ENCODE measurements at regions not wholly inside any gene's neighbourhood (a gene's known extent, or its start where the extent isn't known, plus 50 kb on each side); places are given as distances from the start of the nearest gene placed in this dataset.

DNA sequence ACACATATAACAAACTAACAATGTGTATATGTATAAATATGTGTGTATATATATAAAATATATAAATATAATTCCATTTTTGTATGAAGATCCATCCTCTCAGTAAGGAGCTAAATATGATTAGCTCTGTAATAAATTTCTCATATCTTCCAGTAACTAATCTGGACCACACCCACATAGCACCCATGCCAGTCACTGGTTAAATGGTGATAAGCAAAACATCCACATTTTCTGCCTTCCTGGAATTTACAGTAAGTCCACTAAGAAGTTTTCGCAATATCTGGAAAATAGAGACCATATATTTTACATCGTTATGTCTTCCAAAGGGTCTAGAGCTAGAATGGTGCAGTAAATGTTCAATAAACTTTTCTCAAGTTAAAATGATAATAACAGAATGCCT is 151.5 kb upstream of the STMND1 start:
- H4K20me1 ChIP-seq (ENCODE audit: control insufficient read depth, insufficient read depth): no peaks in the 10 kb centered on the region
- ChIA-PET CTCF (interaction anchor here (0.7 to 1.4 kb wide), 4 partner anchors 110 to 1731 kb away, joined by 3 read pairs; no protein-coding TSS in a partner anchor), RAD21 (ENCODE audit: unreplicated experiment) (no interaction called here), SMC1A (ENCODE audit: uncharacterized antibody, unreplicated experiment) (interaction anchor here (0.6 to 1.7 kb wide), 5 partner anchors 10 to 182 kb away, joined by 3 to 6 read pairs (median 3); no protein-coding TSS in a partner anchor), POLR2A (no interaction called here)
- H3K27ac ChIP-seq (ENCODE audit: control insufficient read depth, insufficient read depth): no peak overlapping the region
- FAIRE-seq: no peak
- H3K9ac ChIP-seq (ENCODE audit: control insufficient read depth, insufficient read depth, low read length): no peak overlapping the region
- no peak overlapping the region for H3K4me2 ChIP-seq (ENCODE audit: control insufficient read depth, insufficient read depth)
- H3K4me1 ChIP-seq (ENCODE audit: control insufficient read depth, insufficient read depth, low read length): no peaks in the 10 kb centered on the region
- H3K4me3 ChIP-seq: no peak overlapping the region
- no peak for TF ChIP-seq TAF1 (IDR thresholded peaks at IDR 0.05; ENCODE audit: borderline replicate concordance, low read depth, low read length)
- no peak for TF ChIP-seq HCFC1 (IDR thresholded peaks at IDR 0.05; ENCODE audit: low read length)
- no peak for TF ChIP-seq RAD51 (IDR thresholded peaks at IDR 0.05)
- no peak for TF ChIP-seq NR2F1 (conservative IDR thresholded peaks at IDR 0.05)
- TF ChIP-seq, protein P1, sequence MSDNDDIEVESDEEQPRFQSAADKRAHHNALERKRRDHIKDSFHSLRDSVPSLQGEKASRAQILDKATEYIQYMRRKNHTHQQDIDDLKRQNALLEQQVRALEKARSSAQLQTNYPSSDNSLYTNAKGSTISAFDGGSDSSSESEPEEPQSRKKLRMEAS (IDR thresholded peaks at IDR 0.05; ENCODE audit: low read depth, low read length): no peak
- TF ChIP-seq PML (IDR thresholded peaks at IDR 0.05; ENCODE audit: low read length): no peak
- TF ChIP-seq SUZ12 (IDR thresholded peaks at IDR 0.05; ENCODE audit: unreplicated experiment): no peak
- TF ChIP-seq CREB1 (IDR thresholded peaks at IDR 0.05; ENCODE audit: low read depth): no peak
- TF ChIP-seq FOXM1 (IDR thresholded peaks at IDR 0.05; ENCODE audit: low read depth, low read length): no peak
- TF ChIP-seq, protein P2, sequence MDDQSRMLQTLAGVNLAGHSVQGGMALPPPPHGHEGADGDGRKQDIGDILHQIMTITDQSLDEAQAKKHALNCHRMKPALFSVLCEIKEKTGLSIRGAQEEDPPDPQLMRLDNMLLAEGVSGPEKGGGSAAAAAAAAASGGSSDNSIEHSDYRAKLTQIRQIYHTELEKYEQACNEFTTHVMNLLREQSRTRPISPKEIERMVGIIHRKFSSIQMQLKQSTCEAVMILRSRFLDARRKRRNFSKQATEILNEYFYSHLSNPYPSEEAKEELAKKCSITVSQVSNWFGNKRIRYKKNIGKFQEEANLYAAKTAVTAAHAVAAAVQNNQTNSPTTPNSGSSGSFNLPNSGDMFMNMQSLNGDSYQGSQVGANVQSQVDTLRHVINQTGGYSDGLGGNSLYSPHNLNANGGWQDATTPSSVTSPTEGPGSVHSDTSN (IDR thresholded peaks at IDR 0.05; ENCODE audit: insufficient replicate concordance, low read depth, low read length): no peak
- TF ChIP-seq JUND (IDR thresholded peaks at IDR 0.05; ENCODE audit: low read depth, low read length): no peak
- no peak for TF ChIP-seq ESRRA (IDR thresholded peaks at IDR 0.05; ENCODE audit: low read length)
- no peaks in the 10 kb centered on the region for H3K79me2 ChIP-seq (ENCODE audit: control insufficient read depth, insufficient read depth, low read length)
- ATAC-seq: no peak
- no peak for DNase-seq (ENCODE audit: low read depth, low spot score)
- peaks cover 0 to 3% of the 10 kb centered on the region in 2 experiments; a peak in 2 of 4 replicates for H3K27me3 ChIP-seq (replicated peaks in 1 of 2; ENCODE audit: control insufficient read depth in 2 of 2, insufficient read depth in 2 of 2, low read length in 1 of 2)
- no TSS peak for BruUV-seq (replicated peaks)
- no peaks in the 10 kb centered on the region for H3K36me3 ChIP-seq (ENCODE audit: control insufficient read depth in 2 of 2, insufficient read depth in 2 of 2, low read length in 1 of 2)
- no peaks in the 10 kb centered on the region for H3K9me3 ChIP-seq (replicated peaks; ENCODE audit: control insufficient read depth, insufficient read depth, low read length)
- intact Hi-C loops (cut with micrococcal nuclease; ENCODE audit: unreplicated experiment) (no loop called here), in situ Hi-C loops (cut with MboI) (no loop called here)
- no peak overlapping the region for H2AFZ ChIP-seq (ENCODE audit: control insufficient read depth, low read depth, low read length)
- 87% methylated on average over 2 of the region's 2 CpGs for WGBS (ENCODE audit: insufficient coverage, insufficient replicate concordance, low lambda C conversion rate, missing lambda C conversion rate)
